SK-N-SH (cell line): ENCODE measurements at regions not wholly inside any gene's neighbourhood (a gene's known extent, or its start where the extent isn't known, plus 50 kb on each side); places are given as distances from the start of the nearest gene placed in this dataset.

Source experiments
- CTCF ChIA-PET: fragments of 300-600, 350-600 bp; formaldehyde crosslinking; extraction: SDS; loops from one replicate; lab custom pipeline; 2021; lab: Yijun Ruan, JAX
- POLR2A ChIA-PET: fragments of 350-600 bp; sonication (Branson Sonifier 250); formaldehyde crosslinking; extraction: SDS; loops from one replicate; lab custom pipeline; 2020; ENCODE audit warnings: antibody characterized with exemption, inconsistent platforms; lab: Yijun Ruan, JAX
- DNase-seq: peaks from one replicate; pipeline ENCODE4 v3.0.0; 2012
- H2AFZ ChIP-seq: fragments of 200-600 bp; sonication (generic); 2 replicates; pipeline ENCODE4 v1.8.1; 2016; ENCODE audit warnings: antibody characterized with exemption, mild to moderate bottlenecking, low read depth
- H3F3A ChIP-seq: fragments of 200-600 bp; sonication (generic); replicated peaks from 2 replicates; pipeline ENCODE3; 2016; ENCODE audit warnings: antibody characterized with exemption, mild to moderate bottlenecking; ENCODE audit not compliant: insufficient read depth
- H3K27ac ChIP-seq, 2 experiments: fragments of 200-500 bp in 1 of 2; fragments of 200-600 bp in 1 of 2; sonication (Bioruptor generic) in 1 of 2; sonication (generic), shearing (Covaris generic) in 1 of 2; 2 replicates each; pipeline versions ENCODE4 v1.5.1 to v1.6.1; 2014 to 2016; ENCODE audit warnings: low read depth in 2 of 2, inconsistent platforms in 1 of 2, low read length in 1 of 2, mild to moderate bottlenecking in 1 of 2, mixed read lengths in 1 of 2
- H3K27me3 ChIP-seq: fragments of 200-600 bp; sonication (generic), shearing (Covaris generic); 2 replicates; pipeline ENCODE4 v1.6.1; 2016; ENCODE audit warnings: mixed run types; ENCODE audit not compliant: insufficient read depth
- H3K36me3 ChIP-seq, 2 experiments: fragments of 200-500 bp in 1 of 2; fragments of 200-600 bp in 1 of 2; sonication (Bioruptor generic) in 1 of 2; sonication (generic) in 1 of 2; replicated peaks in 1 of 2; 2 replicates each; pipeline versions ENCODE3 to v1.5.1; 2014 to 2016; ENCODE audit warnings: low read length in 1 of 2, mild to moderate bottlenecking in 1 of 2; ENCODE audit not compliant: insufficient read depth in 2 of 2, control insufficient read depth in 1 of 2
- H3K4me1 ChIP-seq, 2 experiments: fragments of 200-500 bp in 1 of 2; fragments of 200-600 bp in 1 of 2; sonication (Bioruptor generic) in 1 of 2; sonication (generic), shearing (Covaris generic) in 1 of 2; 2 replicates each; pipeline versions ENCODE4 v1.5.1 to v1.6.1; 2014 to 2016; ENCODE audit warnings: low read depth in 1 of 2, low read length in 1 of 2, mixed run types in 1 of 2; ENCODE audit not compliant: insufficient read depth in 2 of 2, control insufficient read depth in 1 of 2
- H3K4me2 ChIP-seq: fragments of 200-600 bp; sonication (generic), shearing (Covaris generic); 2 replicates; pipeline ENCODE4 v1.6.1; 2017; ENCODE audit warnings: mixed run types
- H3K4me3 ChIP-seq, 2 experiments: fragments of 200-500 bp in 1 of 2; fragments of 200-600 bp in 1 of 2; sonication (Bioruptor generic) in 1 of 2; sonication (generic), shearing (Covaris generic) in 1 of 2; 2 replicates each; pipeline versions ENCODE4 v1.5.1 to v1.8.1; 2014 to 2016; ENCODE audit warnings: low read depth in 2 of 2, inconsistent platforms in 1 of 2, low read length in 1 of 2, mild to moderate bottlenecking in 1 of 2, mixed read lengths in 1 of 2, moderate library complexity in 1 of 2
- H3K79me2 ChIP-seq: fragments of 200-600 bp; sonication (generic); 2 replicates; pipeline ENCODE4 v1.8.1; 2017; ENCODE audit warnings: mild to moderate bottlenecking; ENCODE audit not compliant: insufficient read depth
- H3K9ac ChIP-seq: fragments of 200-600 bp; sonication (generic); 2 replicates; pipeline ENCODE4 v1.6.1; 2017; ENCODE audit warnings: mixed run types
- H3K9me2 ChIP-seq: fragments of 200-600 bp; sonication (generic); 2 replicates; pipeline ENCODE4 v1.6.1; 2017; ENCODE audit warnings: mixed run types
- H3K9me3 ChIP-seq: fragments of 200-600 bp; sonication (generic); 2 replicates; pipeline ENCODE4 v1.6.1; 2017; ENCODE audit warnings: mixed run types, mild to moderate bottlenecking, moderate library complexity
- H4K20me1 ChIP-seq: fragments of 200-600 bp; sonication (generic); 2 replicates; pipeline ENCODE4 v1.6.1; 2017; ENCODE audit warnings: mild to moderate bottlenecking, mixed run types; ENCODE audit not compliant: insufficient read depth
- CHD2 ChIP-seq: fragments of 150-350 bp; IDR thresholded peaks from 2 replicates; pipeline ENCODE4 v1.6.1; 2018; ENCODE audit warnings: low read length; ENCODE audit not compliant: partially characterized antibody
- EP300 ChIP-seq, 2 experiments: IDR thresholded peaks; 2 replicates each; pipeline versions ENCODE4 v1.4.0 to v1.6.1; 2012; ENCODE audit warnings: borderline replicate concordance in 1 of 2, low read depth in 1 of 2, low read length in 1 of 2
- EZH2phosphoT487 ChIP-seq: fragments of 200-600 bp; sonication (generic); IDR thresholded peaks from 2 replicates; pipeline ENCODE4 v1.6.1; 2017; ENCODE audit warnings: low read depth, mixed run types, mild to moderate bottlenecking, antibody characterized with exemption, moderate library complexity, borderline replicate concordance
- FOSL2 ChIP-seq: IDR thresholded peaks from 2 replicates; pipeline ENCODE4 v1.4.0; 2012; ENCODE audit warnings: low read depth, mild to moderate bottlenecking, moderate library complexity, borderline replicate concordance
- GABPA ChIP-seq: IDR thresholded peaks from 2 replicates; pipeline ENCODE4 v1.4.0; 2012; ENCODE audit warnings: low read depth, mild to moderate bottlenecking
- GATA2 ChIP-seq: sonication (generic); formaldehyde crosslinking; IDR thresholded peaks from 2 replicates; pipeline ENCODE4 v1.5.0; 2020; ENCODE audit warnings: mild to moderate bottlenecking, missing genetic modification reagents
- MEF2A ChIP-seq: IDR thresholded peaks from 2 replicates; pipeline ENCODE4 v1.4.0; 2012; ENCODE audit warnings: low read depth, borderline replicate concordance
- MXI1 ChIP-seq: IDR thresholded peaks from 2 replicates; pipeline ENCODE4 v1.6.1; 2012; ENCODE audit warnings: mild to moderate bottlenecking, low read depth, low read length, improper control_type of control experiment
- RAD21 ChIP-seq: IDR thresholded peaks from 2 replicates; pipeline ENCODE4 v1.6.1; 2012; ENCODE audit warnings: mild to moderate bottlenecking, low read length
- RCOR1 ChIP-seq: fragments of 150-350 bp; IDR thresholded peaks from 2 replicates; pipeline ENCODE4 v1.6.1; 2017; ENCODE audit warnings: antibody characterized with exemption, low read length
- RFX5 ChIP-seq: IDR thresholded peaks from 2 replicates; pipeline ENCODE4 v1.6.1; 2012; ENCODE audit warnings: mild to moderate bottlenecking, improper control_type of control experiment, low read length
- SIN3A ChIP-seq: IDR thresholded peaks from 2 replicates; pipeline ENCODE4 v1.6.1; 2012; ENCODE audit warnings: low read depth, mild to moderate bottlenecking, low read length, moderate library complexity, borderline replicate concordance
- SMC3 ChIP-seq: IDR thresholded peaks from 2 replicates; pipeline ENCODE4 v1.6.1; 2012; ENCODE audit warnings: low read depth, low read length, improper control_type of control experiment
- TCF12 ChIP-seq: IDR thresholded peaks from 2 replicates; pipeline ENCODE4 v1.4.0; 2012
- TEAD4 ChIP-seq: IDR thresholded peaks from 2 replicates; pipeline ENCODE4 v1.4.0; 2012; ENCODE audit warnings: mild to moderate bottlenecking, borderline replicate concordance; ENCODE audit not compliant: insufficient read depth
- WGBS: methylation state at CpG from one replicate; pipeline ENCODE4 v1.1.6; 2017; ENCODE audit warnings: low lambda C conversion rate; 5-methylcytosine and 5-hydroxymethylcytosine counted together
- TF ChIP-seq, protein P1 (sequence below): fragments of 150-350 bp; IDR thresholded peaks from 2 replicates; pipeline ENCODE4 v1.6.1; 2017; ENCODE audit warnings: antibody characterized with exemption, low read length, low read depth, borderline replicate concordance
- TF ChIP-seq, protein P2 (sequence below): IDR thresholded peaks from 2 replicates; pipeline ENCODE4 v1.4.0; 2012; ENCODE audit warnings: low read depth, borderline replicate concordance
- TF ChIP-seq, protein P3 (sequence below): IDR thresholded peaks from 2 replicates; pipeline ENCODE4 v1.6.1; 2012; ENCODE audit warnings: mild to moderate bottlenecking, low read depth, low read length, moderate library complexity

DNA sequence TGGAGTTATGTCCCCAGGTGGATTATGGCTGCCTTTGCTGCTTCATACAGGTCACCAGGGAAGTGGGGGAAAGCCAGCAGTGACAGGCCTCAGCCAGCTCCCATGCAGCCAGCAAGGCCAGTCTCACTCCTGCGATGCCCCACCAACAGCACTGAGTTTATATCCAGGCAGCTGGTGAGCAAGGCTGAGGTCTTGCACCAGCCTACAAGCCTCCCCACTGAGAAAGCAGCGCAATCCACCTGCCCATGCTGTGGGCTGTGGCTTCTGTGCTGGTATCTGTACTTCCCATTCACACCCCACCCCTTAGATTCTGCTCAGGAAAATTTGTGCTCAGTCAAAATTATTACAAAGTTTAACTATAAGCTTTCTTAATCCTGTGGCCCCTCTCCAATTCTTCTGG is 153.5 kb downstream of the HHIP start:
- H3K9me3 ChIP-seq: no peaks in the 10 kb centered on the region
- no peak overlapping the region for H3K4me3 ChIP-seq
- no peak overlapping the region for H3K4me2 ChIP-seq
- WGBS: 0% methylated on average over 2 of the region's 2 CpGs
- H3K27ac ChIP-seq: no peak overlapping the region
- H3K9me2 ChIP-seq: no peaks in the 10 kb centered on the region
- H2AFZ ChIP-seq: no peak overlapping the region
- no peak overlapping the region for H3K9ac ChIP-seq
- no peaks in the 10 kb centered on the region for H3K27me3 ChIP-seq
- no peaks in the 10 kb centered on the region for H3K4me1 ChIP-seq
- TF ChIP-seq SMC3 (no peak), EP300 (IDR thresholded peaks at IDR 0.05; ENCODE audit: borderline replicate concordance in 1 of 2, low read depth in 1 of 2, low read length in 1 of 2) (no peak), TCF12 (no peak), RFX5 (no peak), MEF2A (no peak), SIN3A (no peak), CHD2 (no peak), RCOR1 (no peak)
- TF ChIP-seq, protein P1, sequence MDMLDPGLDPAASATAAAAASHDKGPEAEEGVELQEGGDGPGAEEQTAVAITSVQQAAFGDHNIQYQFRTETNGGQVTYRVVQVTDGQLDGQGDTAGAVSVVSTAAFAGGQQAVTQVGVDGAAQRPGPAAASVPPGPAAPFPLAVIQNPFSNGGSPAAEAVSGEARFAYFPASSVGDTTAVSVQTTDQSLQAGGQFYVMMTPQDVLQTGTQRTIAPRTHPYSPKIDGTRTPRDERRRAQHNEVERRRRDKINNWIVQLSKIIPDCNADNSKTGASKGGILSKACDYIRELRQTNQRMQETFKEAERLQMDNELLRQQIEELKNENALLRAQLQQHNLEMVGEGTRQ: no peak
- TF ChIP-seq, protein P2, sequence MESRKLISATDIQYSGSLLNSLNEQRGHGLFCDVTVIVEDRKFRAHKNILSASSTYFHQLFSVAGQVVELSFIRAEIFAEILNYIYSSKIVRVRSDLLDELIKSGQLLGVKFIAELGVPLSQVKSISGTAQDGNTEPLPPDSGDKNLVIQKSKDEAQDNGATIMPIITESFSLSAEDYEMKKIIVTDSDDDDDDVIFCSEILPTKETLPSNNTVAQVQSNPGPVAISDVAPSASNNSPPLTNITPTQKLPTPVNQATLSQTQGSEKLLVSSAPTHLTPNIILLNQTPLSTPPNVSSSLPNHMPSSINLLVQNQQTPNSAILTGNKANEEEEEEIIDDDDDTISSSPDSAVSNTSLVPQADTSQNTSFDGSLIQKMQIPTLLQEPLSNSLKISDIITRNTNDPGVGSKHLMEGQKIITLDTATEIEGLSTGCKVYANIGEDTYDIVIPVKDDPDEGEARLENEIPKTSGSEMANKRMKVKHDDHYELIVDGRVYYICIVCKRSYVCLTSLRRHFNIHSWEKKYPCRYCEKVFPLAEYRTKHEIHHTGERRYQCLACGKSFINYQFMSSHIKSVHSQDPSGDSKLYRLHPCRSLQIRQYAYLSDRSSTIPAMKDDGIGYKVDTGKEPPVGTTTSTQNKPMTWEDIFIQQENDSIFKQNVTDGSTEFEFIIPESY: no peak
- H3K79me2 ChIP-seq: no peaks in the 10 kb centered on the region
- no peaks in the 10 kb centered on the region for H3K36me3 ChIP-seq
- H4K20me1 ChIP-seq: no peaks in the 10 kb centered on the region
- CTCF ChIA-PET: interaction anchor here (1.1 kb wide), 1 partner anchor 12 kb away, joined by 3 read pairs; no protein-coding TSS in a partner anchor
- POLR2A ChIA-PET: no interaction called here
- DNase-seq: no peak
- no peaks in the 10 kb centered on the region for H3F3A ChIP-seq

DNA sequence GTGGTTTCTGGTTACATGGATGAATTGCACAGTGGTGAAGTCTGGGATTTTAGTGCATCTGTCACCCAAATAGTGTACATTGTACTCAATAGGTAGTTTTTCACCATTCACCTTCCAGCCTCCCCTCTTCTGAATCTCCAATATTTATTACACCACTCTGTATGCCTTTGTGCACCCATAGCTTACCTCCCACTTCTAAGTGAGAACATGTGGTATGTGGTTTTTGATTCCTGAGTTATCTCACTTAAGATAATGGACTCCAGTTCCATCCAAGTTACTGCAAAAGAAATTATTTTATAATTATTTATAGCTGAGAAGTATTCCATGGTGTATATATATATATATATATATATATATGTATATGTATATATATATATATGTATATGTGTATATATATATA is 155.8 kb downstream of the HHIP start:
- POLR2A ChIA-PET: no interaction called here
- no peaks in the 10 kb centered on the region for H3K9me3 ChIP-seq
- no peak overlapping the region for H3K4me3 ChIP-seq
- no peaks in the 10 kb centered on the region for H3K4me1 ChIP-seq
- H3K36me3 ChIP-seq: no peaks in the 10 kb centered on the region
- H2AFZ ChIP-seq: no peak overlapping the region
- H3K27me3 ChIP-seq: no peaks in the 10 kb centered on the region
- no peak for DNase-seq
- H3K4me2 ChIP-seq: no peak overlapping the region
- H3K79me2 ChIP-seq: no peaks in the 10 kb centered on the region
- CTCF ChIA-PET: no interaction called here
- H4K20me1 ChIP-seq: no peaks in the 10 kb centered on the region
- H3F3A ChIP-seq: no peaks in the 10 kb centered on the region
- no peaks in the 10 kb centered on the region for H3K9me2 ChIP-seq
- no peak overlapping the region for H3K9ac ChIP-seq
- H3K27ac ChIP-seq: no peak overlapping the region
- no peak for TF ChIP-seq EZH2phosphoT487
- no peak for TF ChIP-seq MXI1
- TF ChIP-seq GABPA: no peak
- no peak for TF ChIP-seq TCF12
- TF ChIP-seq RAD21: no peak
- no peak for TF ChIP-seq FOSL2
- no peak for TF ChIP-seq TEAD4
- TF ChIP-seq, protein P1: no peak
- no peak for TF ChIP-seq GATA2 (CRISPR knock-in tag)
- TF ChIP-seq, protein P3, sequence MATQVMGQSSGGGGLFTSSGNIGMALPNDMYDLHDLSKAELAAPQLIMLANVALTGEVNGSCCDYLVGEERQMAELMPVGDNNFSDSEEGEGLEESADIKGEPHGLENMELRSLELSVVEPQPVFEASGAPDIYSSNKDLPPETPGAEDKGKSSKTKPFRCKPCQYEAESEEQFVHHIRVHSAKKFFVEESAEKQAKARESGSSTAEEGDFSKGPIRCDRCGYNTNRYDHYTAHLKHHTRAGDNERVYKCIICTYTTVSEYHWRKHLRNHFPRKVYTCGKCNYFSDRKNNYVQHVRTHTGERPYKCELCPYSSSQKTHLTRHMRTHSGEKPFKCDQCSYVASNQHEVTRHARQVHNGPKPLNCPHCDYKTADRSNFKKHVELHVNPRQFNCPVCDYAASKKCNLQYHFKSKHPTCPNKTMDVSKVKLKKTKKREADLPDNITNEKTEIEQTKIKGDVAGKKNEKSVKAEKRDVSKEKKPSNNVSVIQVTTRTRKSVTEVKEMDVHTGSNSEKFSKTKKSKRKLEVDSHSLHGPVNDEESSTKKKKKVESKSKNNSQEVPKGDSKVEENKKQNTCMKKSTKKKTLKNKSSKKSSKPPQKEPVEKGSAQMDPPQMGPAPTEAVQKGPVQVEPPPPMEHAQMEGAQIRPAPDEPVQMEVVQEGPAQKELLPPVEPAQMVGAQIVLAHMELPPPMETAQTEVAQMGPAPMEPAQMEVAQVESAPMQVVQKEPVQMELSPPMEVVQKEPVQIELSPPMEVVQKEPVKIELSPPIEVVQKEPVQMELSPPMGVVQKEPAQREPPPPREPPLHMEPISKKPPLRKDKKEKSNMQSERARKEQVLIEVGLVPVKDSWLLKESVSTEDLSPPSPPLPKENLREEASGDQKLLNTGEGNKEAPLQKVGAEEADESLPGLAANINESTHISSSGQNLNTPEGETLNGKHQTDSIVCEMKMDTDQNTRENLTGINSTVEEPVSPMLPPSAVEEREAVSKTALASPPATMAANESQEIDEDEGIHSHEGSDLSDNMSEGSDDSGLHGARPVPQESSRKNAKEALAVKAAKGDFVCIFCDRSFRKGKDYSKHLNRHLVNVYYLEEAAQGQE: no peak
- TF ChIP-seq EP300 (IDR thresholded peaks at IDR 0.05; ENCODE audit: borderline replicate concordance in 1 of 2, low read depth in 1 of 2, low read length in 1 of 2): no peak
- TF ChIP-seq, protein P2: no peak
